ENCODE measurements at regions not wholly inside any gene's neighbourhood (a gene's known extent, or its start where the extent isn't known, plus 50 kb on each side); places are given as distances from the start of the nearest gene placed in this dataset.

Small RNA genes in the stretch of these regions (small RNA-seq; reads per million reads assigned to genes)
- 0 reads per million in 4 donors for gene AC112187.2

Measured in spleen (tissue), 4 donors.